ENCODE measurements at regions not wholly inside any gene's neighbourhood (a gene's known extent, or its start where the extent isn't known, plus 50 kb on each side); places are given as distances from the start of the nearest gene placed in this dataset.

DNA sequence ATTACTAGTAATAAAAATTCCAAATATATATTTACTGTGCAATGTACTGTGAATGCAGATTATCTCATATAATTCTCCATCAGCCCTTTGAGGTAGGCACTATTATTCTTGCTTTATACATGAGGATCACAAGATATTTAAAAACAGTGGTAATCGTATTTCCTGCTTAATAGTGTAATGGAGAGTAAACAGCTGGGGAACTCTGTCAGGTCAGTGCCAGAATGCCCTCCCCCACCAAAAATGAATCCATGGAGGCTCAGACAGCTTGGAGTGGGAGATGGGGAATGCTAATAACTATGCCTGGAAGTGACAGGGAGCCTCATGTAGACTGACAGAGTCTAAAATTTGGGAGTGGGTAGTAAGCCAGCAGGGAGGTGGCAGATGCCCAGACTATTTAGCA is 153.6 kb downstream of the PAH start:
- Mint-ChIP-seq H3K4me1 (no peaks in the 10 kb centered on the region), H3K36me3 (ENCODE audit: low read depth) (no peaks in the 10 kb centered on the region), H3K4me3 (no peak overlapping the region), H3K27me3 (peaks cover 7% of the 10 kb centered on the region), H3K27ac (no peak overlapping the region), H3K9me3 (no peaks in the 10 kb centered on the region)
- ATAC-seq (ENCODE audit: low read depth) (no peak), DNase-seq (no peak)
- intact Hi-C loops (cut with micrococcal nuclease) = no loop called here
- TF ChIP-seq CTCF (IDR thresholded peaks at IDR 0.05) = no peak
- CTCF ChIA-PET = no interaction called here
- POLR2A ChIA-PET = no interaction called here

GRCh38 chr12:102763061-102763460 is 154.0 kb downstream of the PAH start:
- CTCF ChIA-PET = no interaction called here
- H3K27me3 Mint-ChIP-seq = peaks cover 11% of the 10 kb centered on the region

GRCh38 chr12:102760322-102760721 is 156.7 kb downstream of the PAH start:
- Mint-ChIP-seq H3K36me3 (ENCODE audit: low read depth) (no peaks in the 10 kb centered on the region), H3K4me1 (no peaks in the 10 kb centered on the region), H3K27me3 (peaks cover 14% of the 10 kb centered on the region), H3K27ac (no peak overlapping the region), H3K4me3 (no peak overlapping the region), H3K9me3 (no peaks in the 10 kb centered on the region)
- DNase-seq (no peak), ATAC-seq (ENCODE audit: low read depth) (no peak)
- intact Hi-C loops (cut with micrococcal nuclease) = no loop called here
- ChIA-PET POLR2A (no interaction called here), CTCF (no interaction called here)
- no peak for TF ChIP-seq CTCF (IDR thresholded peaks at IDR 0.05)

More at GRCh38 chr12:102763061-102763460, 154.0 kb downstream of the PAH start:
- DNase-seq (no peak), ATAC-seq (ENCODE audit: low read depth) (no peak)
- Mint-ChIP-seq H3K27ac (no peak overlapping the region), H3K36me3 (ENCODE audit: low read depth) (no peaks in the 10 kb centered on the region), H3K4me1 (no peaks in the 10 kb centered on the region), H3K9me3 (no peaks in the 10 kb centered on the region), H3K4me3 (no peak overlapping the region)
- POLR2A ChIA-PET = no interaction called here
- intact Hi-C loops (cut with micrococcal nuclease) = no loop called here
- TF ChIP-seq CTCF (IDR thresholded peaks at IDR 0.05) = no peak

DNA sequence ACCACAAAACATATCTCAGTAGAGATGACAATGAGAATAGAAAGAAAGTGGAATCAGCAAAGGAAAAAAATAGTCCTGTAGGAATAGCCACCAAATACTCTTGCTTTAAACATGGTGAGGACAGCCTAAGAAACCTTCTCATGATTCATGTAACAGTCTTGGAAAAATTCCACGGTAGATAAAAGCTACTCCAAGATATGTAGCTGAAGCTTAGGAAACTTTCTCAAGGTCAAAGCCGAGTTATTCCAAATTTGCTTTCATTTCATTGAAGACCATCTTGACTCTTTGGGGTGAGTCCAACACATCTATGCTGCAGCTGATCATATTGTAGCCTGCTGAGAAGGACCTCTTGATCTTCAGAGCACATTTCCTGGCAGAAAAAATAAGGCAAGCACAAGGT is 157.6 kb downstream of the PAH start:
- H3K9me3 Mint-ChIP-seq = no peaks in the 10 kb centered on the region
- ChIA-PET CTCF (no interaction called here), POLR2A (no interaction called here)
- H3K27me3 Mint-ChIP-seq = peaks cover 16% of the 10 kb centered on the region
- ATAC-seq (ENCODE audit: low read depth) (no peak), DNase-seq (no peak)
- H3K36me3 Mint-ChIP-seq (ENCODE audit: low read depth) = no peaks in the 10 kb centered on the region
- intact Hi-C loops (cut with micrococcal nuclease) = no loop called here
- TF ChIP-seq CTCF (IDR thresholded peaks at IDR 0.05) = no peak
- no peak overlapping the region for H3K4me3 Mint-ChIP-seq
- no peak overlapping the region for H3K27ac Mint-ChIP-seq
- no peaks in the 10 kb centered on the region for H3K4me1 Mint-ChIP-seq

- H3K27me3 Mint-ChIP-seq = peaks cover 16% of the 10 kb centered on the region
- ATAC-seq (ENCODE audit: low read depth) (no peak), DNase-seq (no peak)
- TF ChIP-seq CTCF (IDR thresholded peaks at IDR 0.05) = no peak
- no peaks in the 10 kb centered on the region for H3K36me3 Mint-ChIP-seq (ENCODE audit: low read depth)
- ChIA-PET CTCF (no interaction called here), POLR2A (no interaction called here)
- no peaks in the 10 kb centered on the region for H3K9me3 Mint-ChIP-seq
- no peaks in the 10 kb centered on the region for H3K4me1 Mint-ChIP-seq
- H3K4me3 Mint-ChIP-seq = no peak overlapping the region
- H3K27ac Mint-ChIP-seq = no peak overlapping the region
- intact Hi-C loops (cut with micrococcal nuclease) = no loop called here
Observed at GRCh38 chr12:102757882-102758226, 159.2 kb downstream of the PAH start.
